Hepatic stellate cell (primary cell): ENCODE measurements at regions not wholly inside any gene's neighbourhood (a gene's known extent, or its start where the extent isn't known, plus 50 kb on each side); places are given as distances from the start of the nearest gene placed in this dataset.
"Not testable (repeated sequence)": the region's sequence is repeated elsewhere in the genome, so short reads cannot be mapped to it uniquely, and the experiment has no call there.

ENCODE experiments used
- DNase-seq: peaks from one replicate; pipeline ENCODE4 v3.0.0; 2011; ENCODE audit warnings: low spot score

DNA sequence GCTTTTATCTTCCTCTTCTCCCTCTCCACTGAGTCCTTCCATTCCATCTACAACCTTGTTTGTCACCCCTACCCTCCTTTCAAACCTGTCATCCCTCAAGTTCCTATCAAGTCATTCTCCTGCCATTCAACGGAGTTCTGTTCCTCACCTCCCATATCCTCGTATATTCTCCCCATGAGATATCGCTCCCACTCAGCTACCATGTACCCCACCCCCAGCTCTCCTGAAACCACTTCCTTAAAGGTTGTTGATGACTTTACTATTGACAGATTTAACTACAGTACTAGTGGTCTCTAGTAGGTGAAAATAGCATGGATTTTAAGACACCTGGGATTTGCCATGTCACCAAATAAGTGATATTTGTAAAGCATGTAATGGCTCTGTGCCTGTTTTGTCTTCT lies 107.4 kb upstream of the BARHL2 start:
- DNase-seq, result no peak

GRCh38 chr1:90823686-90824085 lies 106.6 kb upstream of the BARHL2 start:
- no peak for DNase-seq

- no peak for DNase-seq
Measured at GRCh38 chr1:90821788-90822359, 104.8 kb upstream of the BARHL2 start.

DNA sequence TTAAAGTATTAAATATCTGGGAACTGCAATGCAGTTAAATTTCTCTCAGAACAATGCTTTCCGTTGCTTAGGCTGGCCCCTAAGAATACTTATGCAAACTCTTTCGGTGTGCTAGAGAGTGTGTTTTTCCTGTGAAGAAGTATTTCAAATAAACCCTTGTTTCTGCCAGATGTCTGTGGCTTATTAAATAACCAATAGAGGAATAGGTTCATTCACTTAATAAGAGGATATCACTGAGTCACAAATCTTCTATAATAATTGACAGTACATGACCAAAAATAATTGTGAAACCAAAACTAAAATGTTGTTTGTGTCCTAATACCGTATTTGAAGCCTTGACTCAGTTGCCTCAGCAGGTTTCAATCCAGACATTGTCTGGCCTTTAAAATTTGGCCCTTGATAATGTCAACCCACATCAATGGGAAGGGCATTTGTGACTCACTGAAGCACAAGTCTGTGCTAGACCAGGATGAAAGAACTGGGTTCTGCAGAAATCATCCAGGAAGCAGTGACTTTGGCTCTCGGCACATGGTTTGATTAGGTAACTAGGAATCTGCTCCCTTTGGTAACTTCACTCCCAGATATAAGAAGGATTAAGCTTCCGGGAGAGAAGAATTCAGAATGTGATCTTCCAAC lies 104.2 kb upstream of the BARHL2 start:
- no peak for DNase-seq

- no peak for DNase-seq
Measured at GRCh38 chr1:90820745-90821144, 103.6 kb upstream of the BARHL2 start.

DNA sequence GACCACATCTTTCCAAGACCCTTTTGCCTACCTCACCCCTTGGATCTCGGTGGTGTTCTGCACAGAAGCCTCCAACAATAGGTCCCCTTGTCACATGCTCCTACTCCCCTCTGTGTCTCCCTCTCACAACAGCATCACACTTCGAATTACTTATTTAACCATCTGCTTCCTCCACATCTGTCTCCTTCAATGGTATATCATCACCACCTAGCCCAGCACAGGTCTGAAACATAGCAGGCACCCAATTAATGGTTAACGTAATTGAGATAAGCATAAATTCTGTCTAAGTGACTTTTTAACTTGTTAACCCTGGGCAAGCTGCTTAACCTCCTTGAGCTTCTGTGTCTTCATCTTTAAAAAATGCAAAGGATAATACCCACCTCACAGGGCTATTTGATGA lies 100.3 kb upstream of the BARHL2 start:
- no peak for DNase-seq

GRCh38 chr1:90812237-90812636 lies 95.1 kb upstream of the BARHL2 start:
- not testable (repeated sequence) for DNase-seq

GRCh38 chr1:90811444-90811950 lies 94.4 kb upstream of the BARHL2 start:
- not testable (repeated sequence) for DNase-seq

- no peak for DNase-seq
Measured at GRCh38 chr1:90810681-90811080, 93.6 kb upstream of the BARHL2 start.

DNA sequence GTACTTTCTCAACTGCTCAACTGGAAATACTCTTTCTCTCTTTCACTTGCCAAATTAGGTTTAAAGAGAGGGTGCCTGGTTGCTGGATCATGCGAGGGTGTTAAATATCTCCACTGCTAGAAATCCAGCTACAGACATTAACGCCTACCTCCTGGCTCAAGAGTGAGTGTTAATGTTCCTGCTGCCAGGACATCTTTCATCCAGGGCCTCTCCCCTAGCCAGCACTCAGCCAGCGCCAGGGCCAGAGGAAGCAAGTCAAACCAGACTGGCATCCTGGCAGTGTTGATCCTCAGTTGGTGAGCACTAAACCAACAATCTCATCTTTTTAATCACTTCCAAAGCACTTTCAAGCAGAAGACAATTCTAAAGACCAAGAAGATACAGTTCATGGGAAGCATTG lies 92.9 kb upstream of the BARHL2 start:
- no peak for DNase-seq

DNA sequence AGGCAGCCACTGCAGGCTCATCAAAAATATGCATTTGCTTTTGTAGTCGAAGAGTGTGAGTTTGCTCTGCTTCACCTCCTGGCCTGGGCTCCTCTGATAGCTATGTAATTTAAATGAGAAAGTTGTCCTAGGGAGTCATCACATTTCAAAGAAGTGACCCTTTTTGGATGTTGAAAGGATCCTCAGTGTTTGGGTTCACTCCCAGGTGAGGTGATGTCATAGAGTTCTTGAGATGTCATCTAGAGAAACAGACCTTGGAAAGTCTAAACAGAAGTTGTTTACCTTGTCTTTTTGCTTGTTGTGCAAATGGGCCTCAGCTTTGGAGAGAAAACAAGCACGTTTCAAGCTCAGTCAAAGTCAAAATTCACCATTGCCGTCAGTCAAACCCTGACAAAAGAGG lies 92.0 kb upstream of the BARHL2 start:
- DNase-seq, result no peak

DNA sequence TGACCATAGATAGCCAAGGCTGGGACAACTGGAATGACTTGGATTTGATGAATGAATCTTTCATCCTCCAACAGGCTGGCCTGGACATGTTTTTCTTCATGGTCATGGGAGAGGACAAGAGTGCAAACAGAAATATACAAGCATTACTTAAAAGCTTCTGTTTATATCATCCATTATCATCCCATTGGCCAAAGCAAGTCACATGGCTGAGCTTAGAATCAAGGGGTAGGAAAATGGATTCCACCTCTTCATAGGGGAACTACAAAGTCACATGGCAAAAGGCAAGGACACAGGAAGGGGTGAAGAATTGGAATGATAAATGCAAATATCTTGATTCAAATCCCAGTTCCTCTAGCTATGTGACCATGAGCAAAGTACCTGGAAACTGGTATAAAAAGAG lies 90.2 kb upstream of the BARHL2 start:
- no peak for DNase-seq

- DNase-seq, result no peak
Measured at GRCh38 chr1:90802622-90803021, 85.5 kb upstream of the BARHL2 start.

DNA sequence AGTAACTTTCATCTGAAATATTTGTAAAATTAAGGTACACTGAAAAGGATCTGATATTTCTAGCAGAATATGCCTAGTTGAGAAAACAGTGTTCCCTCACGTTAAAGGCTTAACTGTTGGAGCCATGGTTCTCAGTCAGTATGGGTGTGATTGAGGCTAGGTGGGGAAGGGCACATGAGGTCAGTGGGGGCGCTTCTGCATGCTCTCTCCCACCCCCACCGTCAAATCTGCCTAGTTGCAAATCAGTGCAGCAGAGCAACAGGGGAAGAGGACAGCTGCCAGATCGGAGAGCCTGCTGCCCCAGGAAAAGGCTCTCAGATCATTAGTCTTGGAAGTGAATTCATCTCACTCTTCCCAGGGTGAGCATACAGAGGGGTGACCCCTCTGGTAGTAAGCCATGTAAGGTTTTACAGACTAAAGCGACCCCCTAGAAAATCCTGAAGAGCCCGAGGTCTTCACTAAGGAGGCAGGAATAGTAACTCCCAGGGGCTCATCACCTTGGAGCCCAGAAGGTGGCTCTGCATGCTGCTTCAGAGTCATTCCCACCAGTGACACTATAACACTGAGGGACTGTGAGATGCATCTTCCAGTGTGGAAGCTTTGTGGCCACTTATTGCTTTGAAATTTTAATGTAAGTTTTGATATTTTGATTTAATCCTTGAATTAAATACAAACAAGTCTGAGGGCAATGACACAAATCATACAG lies 83.1 kb upstream of the BARHL2 start:
- DNase-seq, result no peak

DNA sequence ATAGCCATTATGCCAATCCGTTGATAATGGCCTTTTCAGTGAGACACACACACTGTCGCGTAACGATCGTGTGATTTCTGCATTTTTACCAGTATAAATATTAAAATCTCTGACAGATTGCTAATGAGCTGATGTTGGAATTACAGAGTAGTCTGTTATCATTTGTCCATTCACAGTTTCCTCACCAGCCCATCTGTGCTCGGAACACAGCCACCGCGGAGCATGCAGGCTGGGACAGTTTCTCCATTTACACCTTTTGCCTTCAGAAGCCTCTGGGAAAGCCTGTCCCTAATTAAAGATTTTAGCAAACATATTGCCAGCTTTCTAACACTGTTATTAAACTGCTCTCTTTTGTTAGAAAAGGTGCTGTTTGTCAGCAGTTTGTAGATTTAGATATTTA lies 82.2 kb upstream of the BARHL2 start:
- DNase-seq, result no peak

- no peak for DNase-seq
Measured at GRCh38 chr1:90798883-90799282, 81.8 kb upstream of the BARHL2 start.

DNA sequence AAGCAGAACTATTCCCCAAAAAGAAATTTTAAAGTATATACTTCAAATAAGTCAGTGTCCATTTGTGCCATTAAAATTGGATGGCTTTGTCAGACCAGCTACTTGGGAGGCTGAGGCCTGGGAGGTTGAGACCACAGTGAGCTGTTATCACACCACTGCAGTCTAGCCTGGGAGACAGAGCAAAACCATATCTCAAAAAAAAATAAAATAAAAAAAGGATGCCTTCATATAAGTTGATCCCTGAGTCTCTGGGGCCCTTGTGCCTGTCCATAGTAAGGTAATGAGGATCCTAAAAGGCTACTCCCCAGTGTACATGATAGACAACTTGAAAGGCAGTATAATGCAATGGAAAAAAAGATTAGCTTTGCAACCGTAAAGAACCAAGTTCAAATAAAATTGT lies 81.2 kb upstream of the BARHL2 start:
- DNase-seq, result no peak

- no peak for DNase-seq
Measured at GRCh38 chr1:90795431-90795830, 78.3 kb upstream of the BARHL2 start.

GRCh38 chr1:90786709-90787108 lies 69.6 kb upstream of the BARHL2 start:
- DNase-seq, result no peak

- no peak for DNase-seq
Measured at GRCh38 chr1:90784186-90784847, 67.2 kb upstream of the BARHL2 start.

- DNase-seq, result no peak
Measured at GRCh38 chr1:90783181-90783580, 66.1 kb upstream of the BARHL2 start.

DNA sequence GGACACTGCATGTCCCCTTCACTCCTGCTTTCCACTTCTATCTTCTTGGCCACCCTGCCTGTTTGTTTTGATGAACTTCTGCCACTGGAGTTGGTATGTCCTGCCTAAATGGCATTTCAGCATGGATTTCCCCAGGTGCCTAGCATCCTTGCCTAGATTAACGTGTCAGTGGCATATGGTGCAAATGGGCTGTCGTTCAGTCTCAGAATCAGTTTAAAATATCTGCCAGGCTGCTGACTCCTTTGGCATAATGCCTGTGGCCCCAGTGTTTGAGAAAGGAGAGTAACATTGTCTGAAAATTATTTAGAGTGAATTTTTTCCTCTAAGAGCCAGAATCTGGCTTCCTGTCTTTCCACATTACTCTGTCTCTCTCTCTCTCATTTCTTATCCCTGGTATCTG lies 64.9 kb upstream of the BARHL2 start:
- no peak for DNase-seq

GRCh38 chr1:90781534-90781933 lies 64.4 kb upstream of the BARHL2 start:
- DNase-seq, result no peak
